Hindlimb muscle (tissue), 1 donor: ENCODE measurements at regions not wholly inside any gene's neighbourhood (a gene's known extent, or its start where the extent isn't known, plus 50 kb on each side); places are given as distances from the start of the nearest gene placed in this dataset.
"Not testable (repeated sequence)": the region's sequence is repeated elsewhere in the genome, so short reads cannot be mapped to it uniquely, and the experiment has no call there.

ENCODE experiments used
- DNase-seq: peaks from one replicate; pipeline ENCODE4 v3.0.0-alpha.2; 2013

DNA sequence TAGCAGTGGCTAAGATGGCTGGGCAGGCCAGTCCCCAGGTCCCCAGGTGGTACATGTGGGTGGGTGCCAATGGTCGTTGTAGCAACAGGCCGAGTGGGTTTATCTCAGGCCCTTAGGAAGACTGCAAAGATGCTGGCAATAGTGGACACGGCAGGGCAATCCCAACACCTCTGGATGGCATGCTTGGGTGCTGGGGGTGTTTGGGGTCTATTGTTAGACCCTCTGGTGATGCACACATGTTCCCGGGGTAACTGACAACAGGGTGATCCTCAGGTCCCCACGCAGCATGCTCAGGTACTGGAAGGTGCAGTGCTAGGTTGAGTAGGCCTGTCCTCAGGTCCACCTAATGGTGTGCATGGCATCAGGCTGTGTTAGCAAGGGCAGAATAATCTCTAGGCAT, 267.5 kb downstream of the ANKRD50 start:
- DNase-seq, result no peak

- DNase-seq, result no peak
Measured at GRCh38 chr4:124449881-124450280, 262.7 kb downstream of the ANKRD50 start.

DNA sequence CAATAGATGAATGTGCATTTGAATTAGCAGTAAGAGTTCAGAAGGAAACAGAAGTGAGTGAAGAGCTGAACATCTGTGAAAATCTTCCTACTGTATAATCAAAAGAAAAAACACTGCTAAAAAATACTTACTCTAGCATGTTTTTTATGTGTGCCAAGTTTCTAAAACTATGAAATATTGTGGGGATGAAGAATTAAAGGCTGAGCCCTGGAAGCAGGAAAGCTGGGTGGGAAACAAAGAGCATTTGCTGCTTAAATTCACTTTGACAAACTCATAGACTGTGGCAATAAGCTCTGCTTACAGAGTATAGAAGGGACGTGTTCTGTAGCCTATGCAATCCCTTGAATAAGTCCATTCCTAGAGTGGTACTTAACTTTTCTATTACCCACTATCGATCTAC, 261.7 kb downstream of the ANKRD50 start:
- no peak for DNase-seq

- no peak for DNase-seq
Measured at GRCh38 chr4:124454772-124455270, 257.7 kb downstream of the ANKRD50 start.

GRCh38 chr4:124455671-124456070, 256.9 kb downstream of the ANKRD50 start:
- no peak for DNase-seq

DNA sequence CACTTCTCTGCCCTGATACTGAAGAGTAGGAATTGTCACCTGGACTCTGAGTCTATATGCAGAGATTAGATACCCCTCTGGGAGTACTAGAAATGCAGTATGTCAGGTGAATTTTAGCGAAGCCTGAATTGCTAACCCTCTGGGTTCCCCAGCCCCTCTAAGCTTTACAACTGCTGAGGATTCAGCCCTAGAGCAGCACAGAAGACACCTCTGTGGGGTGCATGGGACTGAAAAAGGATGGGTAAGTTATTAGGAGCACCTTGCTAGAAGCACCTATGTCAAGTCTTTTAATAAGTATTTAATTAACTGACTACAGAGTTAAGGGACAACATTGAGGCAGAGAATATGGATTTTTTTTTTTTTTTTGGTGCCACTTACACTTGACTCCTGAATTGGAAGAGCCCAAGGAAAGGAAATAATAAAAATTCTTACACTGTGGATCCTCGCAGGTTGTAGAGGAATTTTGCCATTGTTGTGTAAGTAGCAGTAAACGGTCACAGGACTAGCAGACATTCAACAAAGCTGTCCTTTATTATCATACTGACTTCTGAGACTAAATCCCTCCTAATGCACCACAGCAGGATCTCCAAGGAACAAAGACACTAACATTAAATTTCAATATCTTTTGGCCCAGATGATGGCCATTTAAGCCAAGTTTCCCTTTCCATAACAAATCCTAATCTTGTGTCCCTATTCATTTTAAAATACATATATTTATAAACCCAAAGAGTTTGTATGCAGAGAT, 253.2 kb downstream of the ANKRD50 start:
- no peak for DNase-seq

GRCh38 chr4:124459941-124460310, 252.6 kb downstream of the ANKRD50 start:
- peak; percentile 40 for DNase-seq

- not testable (repeated sequence) for DNase-seq
Measured at GRCh38 chr4:124461592-124461991, 250.9 kb downstream of the ANKRD50 start.

DNA sequence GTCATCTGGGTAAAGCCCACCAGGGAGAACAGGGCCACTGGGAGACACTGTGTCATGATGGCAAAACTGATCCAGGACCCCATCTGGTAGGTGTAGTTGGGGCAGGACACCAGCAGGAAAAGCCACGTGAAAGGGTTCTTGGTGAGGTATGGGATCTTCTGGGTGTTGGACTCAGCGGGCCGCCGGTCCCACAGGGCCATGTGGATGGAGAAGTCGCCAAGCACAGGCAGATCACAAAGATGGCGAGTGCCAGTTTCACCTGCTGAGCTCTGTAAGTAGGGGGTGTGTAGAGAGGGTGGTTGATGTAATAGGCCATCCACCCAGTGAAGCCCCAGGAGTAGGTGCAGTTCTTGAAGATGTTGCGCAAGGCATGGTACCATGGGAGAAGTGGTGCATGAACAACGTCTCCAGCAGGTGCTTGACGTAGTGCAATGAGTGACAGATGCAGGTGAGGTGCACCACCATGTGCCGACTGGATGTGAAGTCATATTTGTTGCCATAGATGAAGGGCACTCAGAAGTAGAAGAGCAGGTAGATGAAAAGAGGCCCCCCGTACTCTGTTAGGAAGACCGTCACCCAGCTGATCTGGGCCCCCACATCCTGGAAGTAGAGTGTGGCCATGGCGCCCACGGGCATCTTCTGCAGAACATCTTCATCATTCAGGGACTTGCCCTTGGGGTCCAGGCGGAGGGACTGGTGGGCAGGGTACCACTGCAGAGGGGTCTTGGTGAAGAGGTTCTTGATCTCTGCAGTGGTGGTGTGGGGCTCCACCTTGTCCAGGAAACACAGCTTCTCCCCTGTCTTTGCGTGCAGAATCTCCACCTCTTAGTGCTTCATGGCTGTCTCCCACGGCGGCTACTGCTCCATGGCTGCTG, 249.3 kb downstream of the ANKRD50 start:
- no peak for DNase-seq

- no peak for DNase-seq
Measured at GRCh38 chr4:124464836-124465235, 247.7 kb downstream of the ANKRD50 start.

DNA sequence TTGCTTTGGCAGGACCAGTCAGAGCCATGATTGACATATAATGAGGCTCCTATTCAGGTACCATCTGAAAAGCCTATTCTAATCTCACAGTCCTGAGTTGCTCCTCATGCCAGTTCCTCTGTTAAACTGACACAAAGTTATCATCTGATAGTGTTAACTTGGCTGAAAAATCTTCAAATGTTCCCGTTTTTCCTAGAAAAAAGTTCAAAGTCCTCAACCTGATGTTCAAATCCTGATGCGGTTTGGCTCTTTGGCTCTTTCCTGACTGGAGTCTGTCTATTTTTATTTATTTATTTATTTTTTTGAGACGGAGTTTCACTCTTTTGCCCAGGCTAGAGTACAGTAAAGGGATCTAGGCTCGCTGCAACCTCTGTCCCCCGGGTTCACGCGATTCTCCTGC, 244.2 kb downstream of the ANKRD50 start:
- DNase-seq, result no peak

GRCh38 chr4:124469981-124470380, 242.6 kb downstream of the ANKRD50 start:
- no peak for DNase-seq

GRCh38 chr4:124478470-124478869, 234.1 kb downstream of the ANKRD50 start:
- DNase-seq, result no peak

GRCh38 chr4:124480061-124480460, 232.5 kb downstream of the ANKRD50 start:
- no peak for DNase-seq

GRCh38 chr4:124481123-124481522, 231.4 kb downstream of the ANKRD50 start:
- no peak for DNase-seq

DNA sequence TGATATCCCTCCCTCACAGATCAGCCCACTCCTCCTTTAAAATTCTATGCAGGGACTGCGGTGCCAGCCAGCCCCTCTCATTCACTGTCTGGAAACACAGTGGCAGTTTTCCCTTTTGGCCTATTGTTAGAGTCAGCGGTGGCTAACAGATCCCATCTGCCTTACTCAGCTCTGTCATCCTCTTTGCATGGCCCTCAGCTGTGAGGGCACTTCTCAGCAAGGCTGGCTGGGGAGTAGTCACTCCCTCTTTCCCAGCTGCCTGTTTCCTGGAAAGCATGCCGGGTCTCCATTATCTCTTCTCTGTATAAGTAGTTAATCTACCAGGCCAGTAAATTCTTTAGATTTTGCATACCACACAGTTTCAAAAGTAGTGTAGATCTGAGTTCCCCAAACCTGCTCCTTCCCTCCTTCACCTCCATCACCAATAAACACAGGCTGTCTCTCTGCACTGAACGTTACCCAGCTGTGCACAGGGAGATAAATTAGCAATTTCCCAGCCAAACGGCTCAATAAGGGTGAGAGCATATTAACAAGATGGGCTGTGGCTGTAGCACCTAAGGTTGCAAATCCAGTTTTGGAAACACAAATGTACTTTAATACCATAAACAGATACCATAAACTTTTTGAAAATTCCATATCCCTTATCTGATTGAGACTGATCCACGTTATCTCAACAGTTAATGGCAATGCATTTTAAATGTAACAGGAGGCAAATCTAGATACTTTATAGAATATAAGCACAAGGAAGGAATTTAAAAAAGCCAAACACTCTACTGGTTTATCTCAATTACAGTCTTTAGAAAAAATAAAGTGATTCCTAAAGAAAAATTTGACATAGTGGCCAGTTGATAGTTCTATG, 229.3 kb downstream of the ANKRD50 start:
- DNase-seq, result no peak

GRCh38 chr4:124484008-124484407, 228.5 kb downstream of the ANKRD50 start:
- DNase-seq, result no peak

DNA sequence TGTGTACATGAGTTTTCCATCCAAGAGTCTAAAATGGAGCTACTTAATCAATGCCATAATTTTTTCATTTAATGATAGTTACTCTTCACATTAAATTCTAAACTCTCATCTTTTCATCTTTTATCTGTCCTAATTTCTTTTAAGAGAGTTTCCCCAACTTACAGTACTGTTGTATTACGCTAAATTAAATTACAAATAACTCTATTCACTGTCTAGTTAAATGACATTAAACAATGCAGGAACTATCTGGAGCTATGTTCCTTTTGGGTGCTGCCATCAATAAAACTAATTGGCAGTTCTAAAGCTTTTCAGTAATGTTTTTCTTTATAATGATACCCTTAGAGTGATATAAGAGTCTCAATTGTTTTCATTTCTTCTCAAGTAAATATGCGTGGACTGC, 227.6 kb downstream of the ANKRD50 start:
- no peak for DNase-seq

DNA sequence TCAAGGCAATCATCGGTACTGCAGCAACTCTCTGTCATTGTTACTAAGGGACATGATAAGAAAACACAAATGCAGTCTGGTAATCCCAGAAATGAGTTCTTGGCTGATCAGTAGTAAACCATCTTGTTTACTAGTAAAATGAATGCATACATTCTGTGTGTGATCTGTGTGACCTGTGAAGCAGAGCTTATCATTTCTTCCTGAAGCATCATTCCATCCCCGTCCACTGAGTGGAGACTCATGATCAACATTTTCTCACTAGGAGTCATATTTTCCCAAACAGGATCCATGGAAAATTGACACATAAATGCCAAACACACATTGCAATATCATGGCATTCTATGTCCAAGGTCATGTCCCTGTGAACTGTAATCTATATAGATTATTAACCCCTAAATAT, 226.1 kb downstream of the ANKRD50 start:
- DNase-seq, result no peak

- peak; percentile 64 for DNase-seq
Measured at GRCh38 chr4:124487651-124488050, 224.9 kb downstream of the ANKRD50 start.

DNA sequence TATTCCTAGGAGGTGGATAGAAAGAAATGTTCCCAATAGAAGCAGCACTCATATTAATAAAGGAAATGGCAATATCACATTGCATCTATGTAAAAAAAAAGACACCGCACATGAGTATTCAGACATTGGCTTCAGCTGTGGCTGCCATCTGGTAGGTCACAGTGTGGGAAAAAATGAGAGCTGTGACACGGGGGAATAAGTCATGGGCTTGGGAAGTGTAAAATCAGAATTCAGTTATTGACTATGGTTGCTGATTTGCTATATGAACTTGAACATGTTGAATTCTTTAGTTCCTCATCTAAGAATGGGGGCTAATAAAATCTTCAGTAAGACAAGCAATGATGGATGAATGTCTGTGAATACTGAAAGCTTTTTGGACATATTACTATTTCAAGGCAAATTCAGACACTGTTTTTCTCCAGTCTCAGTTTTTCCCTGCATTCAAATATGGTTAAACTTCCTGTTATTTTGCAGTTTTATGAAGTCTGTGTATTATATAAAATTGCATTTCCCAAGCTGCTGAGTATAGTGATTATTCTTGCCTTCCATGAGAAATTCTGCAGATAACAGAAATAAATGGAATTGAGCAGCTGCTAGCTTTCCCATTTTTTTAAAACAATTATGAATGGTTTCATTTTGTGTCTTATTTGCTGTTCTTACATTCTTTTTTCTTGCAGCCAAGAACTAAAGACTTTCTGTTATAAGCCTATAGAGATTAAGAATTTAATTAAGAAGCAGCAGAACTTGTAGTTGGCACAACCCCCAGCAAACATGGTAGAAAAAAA, 221.0 kb downstream of the ANKRD50 start:
- peak; percentile 25 for DNase-seq

- no peak for DNase-seq
Measured at GRCh38 chr4:124499261-124499660, 213.3 kb downstream of the ANKRD50 start.
